NOMO-1 treated with dmso at 0.1 percent for 144 hours (cell line): ENCODE measurements at regions not wholly inside any gene's neighbourhood (a gene's known extent, or its start where the extent isn't known, plus 50 kb on each side); places are given as distances from the start of the nearest gene placed in this dataset.
"Not testable (repeated sequence)": the region's sequence is repeated elsewhere in the genome, so short reads cannot be mapped to it uniquely, and the experiment has no call there.

Experiments used
- DNase-seq: peaks from one replicate; lab custom pipeline; 2025; ENCODE audit not compliant: unreplicated experiment; lab: John Stamatoyannopoulos, UW

GRCh38 chr12:11446372-11446771 lies 51.0 kb upstream of the PRB2 start:
- no peak for DNase-seq

GRCh38 chr12:11457996-11458645 lies 62.8 kb upstream of the PRB2 start:
- DNase-seq, result no peak

GRCh38 chr12:11460343-11461023 lies 65.1 kb upstream of the PRB2 start:
- no peak for DNase-seq

GRCh38 chr12:11461433-11461832 lies 66.1 kb upstream of the PRB2 start:
- DNase-seq, result no peak

- DNase-seq, result no peak
Observed at GRCh38 chr12:11477110-11477509, 81.7 kb upstream of the PRB2 start.

- DNase-seq, result no peak
Observed at GRCh38 chr12:11482955-11483354, 87.6 kb upstream of the PRB2 start.

GRCh38 chr12:11486623-11487444 lies 91.5 kb upstream of the PRB2 start:
- peak; percentile 71 for DNase-seq

- no peak for DNase-seq
Observed at GRCh38 chr12:11496157-11496851, 100.9 kb upstream of the PRB2 start.

- no peak for DNase-seq
Observed at GRCh38 chr12:11497438-11497837, 102.1 kb upstream of the PRB2 start.

GRCh38 chr12:11497995-11498394 lies 102.6 kb upstream of the PRB2 start:
- no peak for DNase-seq

GRCh38 chr12:11498574-11498973 lies 103.2 kb upstream of the PRB2 start:
- not testable (repeated sequence) for DNase-seq

- DNase-seq, result no peak
Observed at GRCh38 chr12:11499806-11500187, 104.4 kb upstream of the PRB2 start.

- DNase-seq, result peak; percentile 51
Observed at GRCh38 chr12:11500188-11500860, 105.0 kb upstream of the PRB2 start.

- no peak for DNase-seq
Observed at GRCh38 chr12:11500861-11501230, 105.5 kb upstream of the PRB2 start.

- DNase-seq, result no peak
Observed at GRCh38 chr12:11508699-11509098, 113.3 kb upstream of the PRB2 start.

GRCh38 chr12:11509326-11509725 lies 114.0 kb upstream of the PRB2 start:
- no peak for DNase-seq

- no peak for DNase-seq
Observed at GRCh38 chr12:11510671-11511070, 115.3 kb upstream of the PRB2 start.

GRCh38 chr12:11513288-11513687 lies 117.9 kb upstream of the PRB2 start:
- DNase-seq, result no peak

GRCh38 chr12:11517080-11517479 lies 121.7 kb upstream of the PRB2 start:
- DNase-seq, result no peak

GRCh38 chr12:11524446-11524845 lies 125.0 kb upstream of the ETV6 start:
- no peak for DNase-seq

GRCh38 chr12:11534064-11534463 lies 115.4 kb upstream of the ETV6 start:
- no peak for DNase-seq
